GM12872 (cell line): ENCODE measurements at regions not wholly inside any gene's neighbourhood (a gene's known extent, or its start where the extent isn't known, plus 50 kb on each side); places are given as distances from the start of the nearest gene placed in this dataset.

ENCODE experiments used
- TF ChIP-seq, protein P1 (sequence below): IDR thresholded peaks from 3 replicates; pipeline ENCODE4 v1.5.1; 2011; ENCODE audit warnings: low read depth, mild to moderate bottlenecking, low read length, moderate library complexity; ENCODE audit not compliant: insufficient read depth

- TF ChIP-seq, protein P1, sequence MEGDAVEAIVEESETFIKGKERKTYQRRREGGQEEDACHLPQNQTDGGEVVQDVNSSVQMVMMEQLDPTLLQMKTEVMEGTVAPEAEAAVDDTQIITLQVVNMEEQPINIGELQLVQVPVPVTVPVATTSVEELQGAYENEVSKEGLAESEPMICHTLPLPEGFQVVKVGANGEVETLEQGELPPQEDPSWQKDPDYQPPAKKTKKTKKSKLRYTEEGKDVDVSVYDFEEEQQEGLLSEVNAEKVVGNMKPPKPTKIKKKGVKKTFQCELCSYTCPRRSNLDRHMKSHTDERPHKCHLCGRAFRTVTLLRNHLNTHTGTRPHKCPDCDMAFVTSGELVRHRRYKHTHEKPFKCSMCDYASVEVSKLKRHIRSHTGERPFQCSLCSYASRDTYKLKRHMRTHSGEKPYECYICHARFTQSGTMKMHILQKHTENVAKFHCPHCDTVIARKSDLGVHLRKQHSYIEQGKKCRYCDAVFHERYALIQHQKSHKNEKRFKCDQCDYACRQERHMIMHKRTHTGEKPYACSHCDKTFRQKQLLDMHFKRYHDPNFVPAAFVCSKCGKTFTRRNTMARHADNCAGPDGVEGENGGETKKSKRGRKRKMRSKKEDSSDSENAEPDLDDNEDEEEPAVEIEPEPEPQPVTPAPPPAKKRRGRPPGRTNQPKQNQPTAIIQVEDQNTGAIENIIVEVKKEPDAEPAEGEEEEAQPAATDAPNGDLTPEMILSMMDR = no peak
These were observed 67.6 kb upstream of the BASP1 start for GRCh38 chr5:17149786-17150185.

DNA sequence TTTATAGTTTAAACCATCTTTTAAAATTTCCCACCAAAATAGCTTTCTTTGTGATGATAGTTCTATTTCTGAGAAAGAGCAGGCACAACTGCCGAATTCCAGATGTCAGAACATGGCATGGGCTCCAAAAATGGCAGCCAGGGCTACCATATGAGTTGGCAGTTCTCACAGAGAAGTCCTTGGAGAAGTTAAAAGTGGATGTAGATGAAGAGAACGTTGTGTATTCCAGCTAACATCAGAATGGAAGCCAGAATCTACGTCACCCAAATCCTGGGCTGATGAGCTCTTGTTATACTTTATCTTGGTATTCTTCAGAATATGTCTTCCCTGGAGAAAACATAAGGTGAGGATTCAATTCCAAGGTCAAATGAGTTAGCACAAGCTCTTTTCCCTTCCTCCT is 66.9 kb upstream of the BASP1 start:
- TF ChIP-seq, protein P1 = no peak

DNA sequence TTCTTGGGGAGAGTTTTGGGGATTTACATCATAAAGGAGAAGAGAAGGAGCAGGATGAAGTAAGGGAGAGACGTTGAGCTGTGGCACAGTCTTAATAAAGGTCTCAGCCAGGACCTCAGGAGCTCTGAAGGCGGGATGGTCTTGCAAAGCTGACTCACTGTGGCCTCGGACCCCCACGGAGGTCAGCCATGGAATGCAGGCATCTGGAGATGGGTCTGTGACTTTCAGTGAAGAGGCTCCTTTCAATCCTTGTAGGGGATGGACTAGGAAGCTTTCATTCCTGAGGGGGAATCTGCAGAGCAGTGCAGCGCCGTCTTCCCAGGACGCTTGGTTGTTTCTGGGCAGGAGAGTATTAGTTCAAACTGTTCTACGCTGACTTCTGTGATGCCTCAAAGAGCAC is 65.7 kb upstream of the BASP1 start:
- TF ChIP-seq, protein P1 = no peak

DNA sequence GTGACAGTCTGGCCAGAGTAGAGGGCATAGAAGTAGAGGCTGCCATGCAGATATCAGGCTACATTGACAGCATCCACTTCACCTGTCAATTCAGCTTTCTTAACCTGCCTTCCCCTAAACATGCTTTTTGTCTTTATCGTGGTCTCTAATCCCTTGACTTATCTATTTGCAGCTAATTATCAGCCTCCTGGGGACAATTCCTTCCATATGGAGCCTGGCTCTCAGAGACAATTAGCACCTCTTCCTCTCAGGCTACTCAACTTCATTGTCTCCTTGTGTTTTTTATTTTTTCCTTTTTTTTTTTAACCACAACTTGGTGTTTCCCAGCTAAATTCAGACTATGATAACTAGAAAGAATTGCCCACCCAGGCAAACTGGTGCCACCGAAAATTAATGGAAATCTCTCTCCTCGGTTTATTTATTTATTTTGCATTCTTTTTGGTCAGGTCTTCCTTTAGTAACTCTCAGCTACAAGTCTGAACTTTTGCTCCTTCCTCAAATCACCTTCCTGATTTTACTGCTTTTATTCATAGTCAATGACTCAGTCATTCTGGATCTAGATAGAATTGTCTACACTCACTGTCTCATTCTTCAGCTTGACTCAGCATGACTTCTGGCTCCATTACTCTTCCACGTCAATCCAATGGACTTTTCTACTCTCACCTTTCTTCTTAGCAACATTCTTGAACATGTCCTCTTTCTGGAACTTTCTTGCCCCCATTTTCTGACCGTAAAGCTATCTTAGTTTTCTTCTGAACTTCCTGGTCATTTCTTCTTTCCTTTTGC is 63.0 kb upstream of the BASP1 start:
- TF ChIP-seq, protein P1 = no peak

GRCh38 chr5:17156463-17156862 is 61.0 kb upstream of the BASP1 start:
- TF ChIP-seq, protein P1 = no peak

DNA sequence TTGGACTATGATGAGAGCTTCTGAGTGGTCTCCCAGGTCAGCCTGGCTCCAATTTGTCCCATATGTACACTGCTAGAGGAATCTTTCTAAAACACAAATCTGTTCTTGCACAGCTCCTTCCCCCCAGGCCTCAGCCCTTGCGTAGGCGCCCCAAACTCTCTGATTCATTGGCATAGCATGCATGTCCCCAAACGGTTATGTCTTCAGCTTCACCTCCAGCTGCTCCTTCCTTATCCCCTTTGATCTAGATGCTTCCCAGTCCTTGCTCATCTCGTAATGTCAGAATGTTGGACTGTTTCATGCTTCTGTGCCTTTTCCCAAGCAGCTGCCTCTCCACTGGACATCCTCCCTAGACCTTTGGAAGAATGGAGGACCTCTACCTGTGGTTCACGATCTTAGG is 60.1 kb upstream of the BASP1 start:
- TF ChIP-seq, protein P1 = no peak

- TF ChIP-seq, protein P1 = no peak
These were observed 59.4 kb upstream of the BASP1 start for GRCh38 chr5:17157916-17158529.
